ENCODE measurements at regions not wholly inside any gene's neighbourhood (a gene's known extent, or its start where the extent isn't known, plus 50 kb on each side); places are given as distances from the start of the nearest gene placed in this dataset.

- TF ChIP-seq CTCF (IDR thresholded peaks at IDR 0.05) (no peak), POLR2AphosphoS5 (IDR thresholded peaks at IDR 0.05; ENCODE audit: low read depth, low read length) (no peak), SIN3A (IDR thresholded peaks at IDR 0.05; ENCODE audit: borderline replicate concordance, insufficient read depth, low read depth, low read length) (no peak), TCF7L2 (IDR thresholded peaks at IDR 0.05; ENCODE audit: low read depth, low read length) (no peak)
- TF ChIP-seq, protein P1, sequence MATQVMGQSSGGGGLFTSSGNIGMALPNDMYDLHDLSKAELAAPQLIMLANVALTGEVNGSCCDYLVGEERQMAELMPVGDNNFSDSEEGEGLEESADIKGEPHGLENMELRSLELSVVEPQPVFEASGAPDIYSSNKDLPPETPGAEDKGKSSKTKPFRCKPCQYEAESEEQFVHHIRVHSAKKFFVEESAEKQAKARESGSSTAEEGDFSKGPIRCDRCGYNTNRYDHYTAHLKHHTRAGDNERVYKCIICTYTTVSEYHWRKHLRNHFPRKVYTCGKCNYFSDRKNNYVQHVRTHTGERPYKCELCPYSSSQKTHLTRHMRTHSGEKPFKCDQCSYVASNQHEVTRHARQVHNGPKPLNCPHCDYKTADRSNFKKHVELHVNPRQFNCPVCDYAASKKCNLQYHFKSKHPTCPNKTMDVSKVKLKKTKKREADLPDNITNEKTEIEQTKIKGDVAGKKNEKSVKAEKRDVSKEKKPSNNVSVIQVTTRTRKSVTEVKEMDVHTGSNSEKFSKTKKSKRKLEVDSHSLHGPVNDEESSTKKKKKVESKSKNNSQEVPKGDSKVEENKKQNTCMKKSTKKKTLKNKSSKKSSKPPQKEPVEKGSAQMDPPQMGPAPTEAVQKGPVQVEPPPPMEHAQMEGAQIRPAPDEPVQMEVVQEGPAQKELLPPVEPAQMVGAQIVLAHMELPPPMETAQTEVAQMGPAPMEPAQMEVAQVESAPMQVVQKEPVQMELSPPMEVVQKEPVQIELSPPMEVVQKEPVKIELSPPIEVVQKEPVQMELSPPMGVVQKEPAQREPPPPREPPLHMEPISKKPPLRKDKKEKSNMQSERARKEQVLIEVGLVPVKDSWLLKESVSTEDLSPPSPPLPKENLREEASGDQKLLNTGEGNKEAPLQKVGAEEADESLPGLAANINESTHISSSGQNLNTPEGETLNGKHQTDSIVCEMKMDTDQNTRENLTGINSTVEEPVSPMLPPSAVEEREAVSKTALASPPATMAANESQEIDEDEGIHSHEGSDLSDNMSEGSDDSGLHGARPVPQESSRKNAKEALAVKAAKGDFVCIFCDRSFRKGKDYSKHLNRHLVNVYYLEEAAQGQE (IDR thresholded peaks at IDR 0.05; ENCODE audit: insufficient read depth in 1 of 2, low read depth in 2 of 2, low read length in 1 of 2), result no peak
Observed at GRCh38 chr21:35363458-35363857, 314.4 kb upstream of the RUNX1 start.
